ENCODE measurements at regions not wholly inside any gene's neighbourhood (a gene's known extent, or its start where the extent isn't known, plus 50 kb on each side); places are given as distances from the start of the nearest gene placed in this dataset.

DNA sequence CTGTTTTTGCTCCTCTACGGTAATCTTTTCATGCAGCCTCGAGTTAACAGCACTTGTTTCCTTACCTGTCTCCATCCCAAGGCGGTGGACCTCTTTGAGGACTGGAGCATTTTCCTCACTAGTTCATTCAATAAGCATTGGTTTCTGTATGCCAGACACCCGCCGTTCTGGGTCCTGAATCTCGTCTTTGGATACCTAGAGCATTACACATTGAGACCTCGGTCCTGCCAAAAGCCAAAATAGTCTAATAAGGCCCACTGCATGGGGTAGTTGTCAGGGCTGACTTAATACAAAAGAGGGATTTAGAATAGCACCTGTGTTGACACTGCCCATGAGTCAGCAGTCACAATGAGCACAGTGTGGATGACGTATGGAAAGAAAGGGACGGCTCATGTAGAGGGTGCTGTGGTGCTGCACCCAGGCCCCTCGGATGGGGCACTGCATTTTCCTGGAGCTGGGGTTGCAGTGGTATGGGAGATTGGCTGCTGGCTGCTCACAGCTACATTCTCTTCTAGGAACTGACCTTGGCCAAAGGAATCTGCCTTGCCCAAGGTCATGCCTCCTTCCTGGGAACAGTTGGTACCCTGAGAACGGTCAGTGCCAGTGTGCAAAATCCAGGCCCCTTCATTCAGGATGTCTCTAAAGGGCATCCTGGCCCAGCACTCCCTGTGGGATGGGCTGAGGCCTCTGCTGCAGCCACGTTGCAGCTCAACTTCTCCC lies 126.9 kb upstream of the NCK2 start:
- no peak for DNase-seq

DNA sequence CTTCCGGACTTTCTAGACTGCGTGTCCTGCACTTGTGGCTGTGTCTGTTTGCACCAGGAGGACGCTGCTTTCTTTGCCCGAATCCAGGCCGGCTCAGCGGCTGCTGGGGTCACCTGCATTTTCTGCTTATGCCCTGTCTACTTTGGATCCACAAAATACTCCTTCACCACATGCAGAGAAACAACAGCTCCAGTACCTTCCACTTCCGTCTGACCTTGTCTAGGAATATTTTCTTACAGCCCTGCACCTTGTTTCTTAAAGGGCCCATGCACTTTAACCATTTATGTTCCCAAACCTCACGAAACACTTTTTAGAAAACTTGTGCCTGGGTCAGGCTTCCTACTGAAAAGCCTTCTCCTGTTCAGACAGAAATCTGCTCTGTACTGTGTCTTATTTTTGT lies 129.4 kb upstream of the NCK2 start:
- no peak for DNase-seq

DNA sequence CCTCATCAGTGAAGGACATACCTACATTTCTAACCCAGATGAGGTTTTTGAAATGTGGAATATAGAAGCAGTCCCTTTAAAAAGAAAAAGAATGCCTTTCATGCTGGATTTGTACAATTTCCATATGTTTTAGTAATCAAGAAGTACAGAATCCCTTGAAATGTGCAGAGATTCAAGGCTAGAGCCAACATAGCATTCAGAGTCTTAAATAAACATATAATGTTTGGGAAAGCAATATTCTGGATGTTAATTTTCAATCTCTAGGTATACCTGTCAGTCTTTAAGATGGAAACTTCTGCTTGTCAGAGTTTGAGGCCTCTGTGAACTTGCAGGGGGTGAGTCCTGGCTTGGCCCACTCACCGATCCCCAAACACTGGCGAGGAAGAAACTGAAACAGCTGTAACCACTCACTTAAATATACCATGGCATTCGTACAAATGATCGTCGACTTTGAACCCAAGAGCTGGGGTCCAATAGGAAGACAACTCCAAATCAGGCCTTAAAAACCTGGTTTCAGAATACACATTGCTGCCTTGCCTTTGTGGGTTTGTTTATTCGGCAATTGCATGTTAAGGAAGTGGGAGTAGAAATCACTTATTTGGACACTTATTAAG lies 132.8 kb upstream of the NCK2 start:
- no peak for DNase-seq

DNA sequence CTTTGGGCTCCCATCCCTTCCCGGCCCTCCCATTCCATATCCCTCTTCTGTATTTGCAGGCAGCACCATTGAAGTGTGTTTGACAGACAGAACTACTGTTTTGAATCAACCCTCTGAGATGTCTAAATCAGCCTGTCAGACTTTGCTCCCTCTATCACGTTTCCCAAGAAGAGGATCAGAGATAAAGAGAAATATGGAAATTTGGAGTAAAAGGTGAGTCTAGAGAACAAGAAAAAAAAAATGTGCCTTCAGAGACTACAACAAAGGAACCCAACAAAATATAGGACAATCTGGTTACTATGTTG lies 133.4 kb upstream of the NCK2 start:
- DNase-seq = no peak

DNA sequence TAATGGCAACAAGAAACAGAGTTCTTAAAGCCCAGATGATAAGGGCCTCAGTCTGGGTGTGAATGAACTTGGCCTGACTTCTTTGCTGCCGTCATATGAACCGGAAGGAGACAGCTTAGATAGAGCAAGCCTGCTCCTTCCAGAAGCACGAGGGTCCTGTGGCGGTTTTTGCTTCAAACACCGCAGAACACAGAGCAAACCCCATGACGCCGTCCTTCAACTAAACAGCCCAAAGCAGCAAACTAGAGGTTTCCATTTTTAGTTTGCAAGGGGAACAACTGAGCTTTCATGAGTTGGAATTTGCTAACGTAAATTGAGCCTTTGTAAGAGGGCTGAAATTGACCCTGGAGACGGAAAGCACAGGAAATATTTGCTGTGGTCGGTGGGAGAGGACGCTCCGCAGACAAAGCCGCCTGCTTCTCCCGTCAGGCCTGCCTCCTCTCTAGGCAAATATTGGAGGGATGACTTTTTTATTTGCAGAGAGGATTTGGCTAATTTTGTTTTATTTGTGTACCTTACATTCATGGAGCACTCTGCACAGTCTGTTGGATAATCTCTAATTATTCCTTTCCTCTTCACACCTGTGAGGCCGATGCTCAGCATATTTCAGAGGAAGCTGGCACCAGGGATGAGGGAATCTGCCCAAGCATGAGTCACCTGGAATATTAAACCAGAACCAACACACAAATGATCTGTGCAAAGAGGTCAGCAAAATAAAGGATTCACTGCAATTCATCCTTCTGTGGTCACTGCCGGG lies 134.0 kb upstream of the NCK2 start:
- DNase-seq = no peak

DNA sequence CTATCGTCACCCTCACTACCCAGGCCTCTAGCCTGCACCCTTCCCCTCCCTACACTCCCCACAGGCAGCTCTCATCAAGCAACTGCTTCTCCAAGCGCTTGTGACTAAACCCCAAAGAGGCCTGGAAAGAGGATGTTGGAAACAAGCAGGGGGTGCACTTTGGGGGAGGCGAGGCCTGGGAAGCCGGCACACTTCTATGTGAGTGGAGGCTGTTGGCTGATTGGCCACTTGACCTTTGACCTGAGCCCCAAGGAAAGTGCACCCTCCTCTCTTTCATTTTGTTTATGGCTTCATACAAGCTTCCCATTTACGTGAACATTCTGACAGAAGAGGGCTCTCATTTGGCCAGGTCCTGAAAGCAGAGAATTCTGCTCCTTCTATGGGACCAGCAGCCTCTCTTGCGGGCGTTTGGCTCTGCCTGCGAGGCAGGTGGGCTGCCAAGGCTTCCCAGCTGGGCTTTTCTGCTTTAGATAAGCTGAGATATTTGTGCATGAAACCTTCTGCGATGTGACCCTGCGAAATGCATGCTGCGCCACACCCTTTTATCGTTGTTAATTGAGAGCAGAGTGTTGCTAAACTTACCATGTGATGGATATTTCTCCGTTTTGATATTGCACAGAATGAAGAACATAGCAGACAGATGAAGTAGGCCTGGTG lies 134.8 kb upstream of the NCK2 start:
- DNase-seq = no peak

DNA sequence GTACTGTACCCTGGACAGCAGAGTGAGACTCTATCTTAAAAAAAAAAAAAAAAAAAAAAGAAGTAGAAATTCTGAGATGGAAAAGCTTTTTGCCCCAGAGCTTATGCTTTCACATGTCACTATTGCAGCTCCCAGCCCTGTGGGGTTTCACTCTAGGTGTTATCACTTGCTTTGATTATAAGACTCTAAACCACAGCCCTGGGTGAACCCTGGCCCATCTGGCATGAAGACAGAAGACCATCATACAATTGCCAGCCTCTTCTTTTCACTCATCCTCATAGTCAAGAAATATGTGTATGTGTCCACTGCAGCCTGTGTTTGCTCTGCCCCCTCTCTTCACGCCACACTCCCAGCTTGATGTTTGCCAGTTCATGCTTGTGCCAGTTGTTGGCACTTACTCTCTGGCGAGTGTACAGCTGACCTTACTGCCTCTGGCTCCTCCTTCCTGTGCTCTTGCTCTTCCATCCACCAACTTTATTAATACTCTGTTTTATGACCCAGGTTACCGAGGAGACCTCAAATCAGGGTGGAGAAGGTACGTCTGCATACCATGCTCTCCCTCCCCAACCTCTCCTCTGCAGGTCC lies 136.7 kb upstream of the NCK2 start:
- DNase-seq = no peak

DNA sequence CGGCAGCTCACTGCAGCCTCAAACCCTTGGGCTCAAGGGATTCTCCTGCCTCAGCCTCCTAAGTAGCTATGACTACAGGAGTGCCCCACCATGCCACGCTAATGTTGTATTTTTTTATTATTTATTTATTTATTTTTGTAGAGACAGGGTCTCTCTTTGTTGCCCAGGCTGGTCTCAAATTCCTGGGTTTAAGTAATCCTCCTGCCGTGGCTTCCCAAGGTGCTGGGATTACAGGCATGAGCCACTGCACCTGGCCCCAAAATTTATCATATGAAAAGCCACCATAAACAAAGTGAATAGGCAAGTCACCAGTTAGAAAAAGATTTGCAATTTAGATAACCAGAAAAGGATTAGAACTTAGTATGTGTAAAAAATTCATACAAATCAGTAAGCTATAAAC lies 138.6 kb upstream of the NCK2 start:
- DNase-seq = no peak

DNA sequence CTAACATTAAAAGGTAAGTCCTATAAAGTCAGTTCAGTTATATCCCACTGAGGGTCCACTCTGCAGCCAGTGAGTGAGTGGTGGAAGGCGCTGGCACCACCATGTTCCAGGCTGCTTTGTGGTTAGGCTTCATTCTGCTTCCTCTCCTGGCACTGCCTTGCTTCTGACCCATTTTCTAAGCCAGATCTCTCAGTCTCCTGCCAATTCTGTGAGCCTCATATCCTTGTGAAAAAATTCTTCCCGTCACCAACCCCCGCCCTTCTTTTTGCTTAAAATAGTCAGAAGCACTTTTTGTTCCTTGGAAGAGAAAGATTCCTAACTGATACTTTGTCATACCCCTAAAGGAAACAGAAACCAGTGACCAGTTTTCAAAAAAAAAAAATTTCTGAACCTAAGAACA lies 139.8 kb upstream of the NCK2 start:
- no peak for DNase-seq

DNA sequence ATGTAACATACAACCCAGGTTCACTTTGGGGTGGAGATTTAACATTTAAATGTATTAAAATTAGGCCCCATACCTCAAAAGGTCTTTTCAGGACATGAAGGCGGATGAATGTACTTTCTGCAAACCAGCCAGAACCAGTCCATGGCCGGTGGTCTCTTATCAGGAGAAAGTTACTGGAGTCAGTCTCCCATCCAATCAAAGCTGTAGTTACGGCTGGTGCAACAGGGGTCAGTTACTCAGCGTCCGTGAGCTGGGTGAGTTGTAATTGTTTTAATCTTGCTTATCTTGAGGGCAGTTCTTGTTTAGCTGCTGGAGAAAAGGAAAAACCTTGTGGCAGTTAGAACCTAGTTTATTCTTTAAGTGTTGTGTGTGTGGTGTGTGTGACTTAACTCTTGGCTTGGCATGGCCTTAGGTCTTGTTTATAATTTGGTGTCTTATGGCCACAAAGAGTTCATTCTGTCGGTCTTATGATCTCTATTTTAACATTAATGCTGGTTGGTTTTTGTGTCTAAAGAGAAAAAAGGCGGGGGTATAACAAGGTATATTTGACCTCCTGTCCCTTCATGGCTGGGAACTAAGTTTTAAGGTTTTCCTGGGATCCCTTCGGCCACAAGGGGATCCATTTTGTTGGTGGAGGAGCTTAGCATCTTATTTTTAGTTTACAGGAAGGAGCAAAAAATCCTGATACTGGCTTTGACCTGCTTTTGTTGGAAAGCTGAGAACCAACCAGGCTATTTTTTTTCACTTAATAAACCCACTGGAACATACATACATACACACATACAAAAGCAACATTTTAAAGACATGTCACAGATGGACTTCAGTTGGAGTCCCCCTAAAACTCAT lies 143.5 kb upstream of the NCK2 start:
- no peak for DNase-seq

DNA sequence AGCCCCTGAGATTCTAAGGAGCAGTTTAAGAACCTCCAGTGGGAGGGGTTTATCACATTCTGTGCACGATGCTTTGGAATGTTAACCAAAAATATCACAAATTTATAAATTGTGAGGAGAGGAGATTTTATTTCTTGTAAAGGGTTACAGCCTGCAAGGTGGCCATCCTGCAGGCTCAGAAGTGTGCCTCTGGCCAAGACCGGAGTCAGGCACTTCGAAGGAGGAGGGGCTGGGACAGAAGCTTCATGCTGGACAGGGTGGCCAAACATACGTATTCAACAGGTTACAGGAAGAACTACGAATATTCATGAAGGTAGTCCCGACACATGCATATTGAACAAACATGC lies 144.1 kb upstream of the NCK2 start:
- no peak for DNase-seq

DNA sequence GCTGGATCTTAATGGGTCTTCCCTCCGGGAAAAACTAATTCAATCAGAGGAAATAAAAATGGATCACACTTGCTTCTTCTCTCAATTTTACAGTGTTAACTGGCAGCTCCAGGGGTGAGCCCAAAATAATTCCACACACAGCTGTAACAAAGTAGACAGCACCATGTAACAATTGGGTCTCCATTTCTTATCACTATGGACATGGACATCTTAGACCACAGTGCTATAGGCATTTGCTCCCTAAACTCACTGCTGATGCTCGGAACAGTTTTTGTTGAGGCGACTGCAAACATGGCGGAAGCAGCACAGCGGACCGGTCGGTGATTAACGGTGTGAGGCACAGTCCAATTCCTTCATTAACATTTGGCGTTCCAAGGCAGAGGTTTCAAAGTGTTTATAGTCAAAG lies 144.7 kb upstream of the NCK2 start:
- DNase-seq = no peak

DNA sequence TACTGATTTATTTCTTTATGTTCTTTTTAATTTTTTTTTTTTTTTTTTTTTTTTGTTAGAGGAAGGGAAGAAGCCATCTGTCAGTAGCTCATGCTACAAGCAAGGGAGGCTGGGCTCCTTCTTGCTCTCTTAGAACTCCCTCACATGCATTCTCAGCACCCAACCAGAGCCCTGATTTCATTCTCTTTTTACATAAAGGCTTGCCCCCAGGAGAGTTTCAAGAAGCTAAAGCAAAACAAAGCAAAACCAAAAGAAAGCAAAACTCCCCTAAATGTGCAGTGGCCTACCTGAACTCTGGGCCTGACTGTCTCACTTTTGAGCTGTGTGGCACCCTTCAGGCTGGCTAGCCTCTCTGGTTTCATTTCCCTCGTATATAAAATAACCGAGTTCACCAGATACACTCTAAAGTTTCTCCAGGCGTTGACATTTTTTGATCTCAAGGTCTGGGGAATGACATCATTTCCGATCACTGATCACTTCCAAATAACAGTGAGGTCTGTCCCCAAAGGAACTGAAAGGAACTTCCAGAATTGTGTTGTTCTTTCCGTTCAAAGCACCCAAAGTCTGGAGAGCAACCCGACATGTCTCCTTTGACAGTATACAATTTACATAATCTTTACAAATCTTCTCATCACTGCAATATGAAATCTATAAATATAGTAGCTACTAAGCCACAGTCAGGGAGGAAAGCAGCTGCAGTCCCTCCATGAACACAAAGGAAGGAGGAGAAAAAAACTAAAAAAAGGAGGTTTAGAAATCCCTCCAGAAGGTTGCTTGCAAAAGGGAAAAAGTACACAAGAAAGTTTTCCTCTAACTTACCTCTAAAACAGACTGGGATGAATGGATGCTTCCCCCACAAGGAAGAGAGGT lies 145.6 kb upstream of the NCK2 start:
- DNase-seq = no peak

DNA sequence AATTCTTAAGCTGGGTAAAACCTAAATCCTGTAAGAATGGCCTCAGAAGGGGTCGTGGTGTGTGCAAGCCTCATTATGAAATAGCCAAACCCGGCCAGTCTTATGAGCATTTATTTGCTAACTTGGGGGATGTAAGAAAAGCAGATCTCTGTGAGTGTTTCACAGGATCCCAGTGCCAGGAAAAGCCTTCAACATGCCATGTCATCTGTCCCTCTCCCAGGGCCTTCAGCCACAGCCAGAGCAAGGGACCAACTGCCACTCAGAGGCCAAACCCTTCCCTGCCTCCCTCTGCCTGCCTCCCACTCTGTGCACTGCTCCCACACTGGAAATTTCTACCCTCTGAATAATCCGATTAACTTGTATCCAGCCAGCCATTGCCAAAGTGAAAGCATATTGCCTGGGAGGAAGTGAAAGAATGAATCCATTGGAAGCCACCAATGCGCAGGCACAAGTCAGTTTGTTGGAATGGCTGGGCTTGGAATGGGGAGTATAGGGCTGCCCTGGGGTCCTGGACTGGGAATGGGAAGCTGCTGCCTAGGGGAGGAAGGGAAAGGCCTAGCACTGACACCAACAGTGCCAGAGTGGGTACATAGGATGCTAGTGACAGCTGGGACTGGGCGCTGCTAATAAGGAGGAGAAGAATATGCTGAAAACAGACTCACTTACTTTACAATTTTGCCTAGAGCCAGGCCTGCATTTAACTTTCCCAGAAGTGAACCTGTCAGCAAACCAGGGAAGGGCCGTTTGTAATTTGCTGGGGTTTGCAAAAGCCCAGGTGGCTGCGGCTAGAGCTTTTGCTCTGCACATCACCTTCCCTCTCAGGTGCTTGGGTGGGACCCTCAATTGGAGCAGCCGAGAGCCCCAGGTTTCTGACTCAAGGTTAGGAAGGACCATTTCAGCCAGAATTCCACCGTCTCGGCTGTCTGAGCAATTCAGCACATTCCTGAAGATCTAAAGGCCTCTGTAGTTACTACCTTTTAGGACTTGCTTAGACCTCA lies 146.6 kb upstream of the NCK2 start:
- no peak for DNase-seq

DNA sequence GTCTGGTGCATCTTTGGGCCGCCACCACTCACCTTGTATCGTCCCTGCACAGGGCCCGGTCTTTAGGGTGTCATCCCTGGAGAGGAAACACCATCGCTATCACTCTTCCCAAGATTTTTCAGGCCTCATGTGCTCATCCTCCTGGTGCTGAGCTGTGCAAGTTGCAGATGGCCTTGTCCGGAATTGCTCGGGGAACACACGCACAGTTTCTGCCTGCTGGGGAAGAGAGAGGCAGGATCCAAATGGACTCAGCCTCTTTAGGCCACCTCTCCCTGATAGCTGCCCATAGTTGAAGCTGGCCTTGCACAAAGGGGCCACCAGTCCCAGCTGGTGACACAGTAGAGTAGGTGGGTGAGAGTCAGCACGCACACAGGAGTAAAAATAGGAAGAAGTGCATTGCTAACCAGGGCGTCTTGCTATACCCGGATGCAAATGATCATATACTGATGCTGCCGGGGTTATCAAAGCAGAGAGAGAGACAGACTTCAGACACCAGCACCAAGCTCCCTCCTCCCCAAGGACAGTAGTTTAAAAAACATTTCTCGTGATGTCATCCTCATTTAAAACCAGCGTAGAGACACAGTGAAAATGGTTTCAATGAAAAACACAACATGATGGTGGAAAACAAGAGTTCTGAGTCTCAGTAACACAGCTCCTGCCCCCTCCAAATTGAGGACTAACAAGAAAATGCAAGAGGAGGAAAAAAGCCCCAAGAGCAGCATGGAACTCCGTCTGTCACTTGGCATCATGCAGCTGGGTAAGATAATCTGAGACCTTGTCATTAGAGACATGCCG lies 147.5 kb upstream of the NCK2 start:
- no peak for DNase-seq

DNA sequence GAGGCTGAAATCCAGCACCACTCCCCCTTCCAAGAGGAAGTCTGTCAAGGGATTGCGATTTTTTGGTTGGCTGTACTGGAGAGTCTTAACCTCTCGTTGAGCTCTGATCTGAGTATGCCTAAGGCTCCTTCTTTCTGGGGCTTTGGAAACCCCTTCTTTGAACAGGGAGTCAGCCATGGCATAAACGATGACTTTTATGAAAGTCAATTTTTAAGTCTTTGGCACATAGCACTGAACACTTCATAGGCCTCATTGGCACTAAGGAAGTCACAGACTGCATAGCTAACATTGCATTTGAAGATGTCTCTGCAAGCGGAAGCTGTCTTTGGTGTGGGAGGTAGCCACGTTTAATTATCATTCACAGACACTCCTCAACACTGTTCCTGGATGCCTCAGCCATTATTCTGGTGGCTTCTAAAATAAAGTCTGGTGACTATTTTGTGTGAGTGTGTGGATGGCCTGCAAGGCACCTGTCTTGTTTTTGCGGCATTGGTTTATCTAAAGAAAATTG lies 148.2 kb upstream of the NCK2 start:
- DNase-seq = no peak

DNA sequence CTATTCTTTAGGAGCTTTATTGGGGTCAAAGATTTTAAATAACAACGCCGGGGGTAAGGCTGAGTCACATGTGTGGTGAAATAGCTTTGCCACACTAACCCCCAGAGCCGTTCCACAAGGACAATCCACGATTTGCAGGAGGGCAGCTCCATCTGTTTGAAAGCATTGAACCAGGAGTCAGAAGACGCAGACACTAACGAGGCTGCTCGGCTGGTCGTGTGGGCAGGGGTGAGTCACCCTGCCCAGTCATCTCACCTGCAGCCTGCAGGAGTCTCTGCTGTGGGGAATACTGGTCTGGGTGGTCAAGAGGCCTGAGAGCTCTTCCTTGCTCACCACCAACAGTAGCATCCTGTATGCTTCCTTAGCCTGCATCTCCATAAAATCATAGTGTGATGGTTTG lies 149.2 kb upstream of the NCK2 start:
- DNase-seq = peak; percentile 11

DNA sequence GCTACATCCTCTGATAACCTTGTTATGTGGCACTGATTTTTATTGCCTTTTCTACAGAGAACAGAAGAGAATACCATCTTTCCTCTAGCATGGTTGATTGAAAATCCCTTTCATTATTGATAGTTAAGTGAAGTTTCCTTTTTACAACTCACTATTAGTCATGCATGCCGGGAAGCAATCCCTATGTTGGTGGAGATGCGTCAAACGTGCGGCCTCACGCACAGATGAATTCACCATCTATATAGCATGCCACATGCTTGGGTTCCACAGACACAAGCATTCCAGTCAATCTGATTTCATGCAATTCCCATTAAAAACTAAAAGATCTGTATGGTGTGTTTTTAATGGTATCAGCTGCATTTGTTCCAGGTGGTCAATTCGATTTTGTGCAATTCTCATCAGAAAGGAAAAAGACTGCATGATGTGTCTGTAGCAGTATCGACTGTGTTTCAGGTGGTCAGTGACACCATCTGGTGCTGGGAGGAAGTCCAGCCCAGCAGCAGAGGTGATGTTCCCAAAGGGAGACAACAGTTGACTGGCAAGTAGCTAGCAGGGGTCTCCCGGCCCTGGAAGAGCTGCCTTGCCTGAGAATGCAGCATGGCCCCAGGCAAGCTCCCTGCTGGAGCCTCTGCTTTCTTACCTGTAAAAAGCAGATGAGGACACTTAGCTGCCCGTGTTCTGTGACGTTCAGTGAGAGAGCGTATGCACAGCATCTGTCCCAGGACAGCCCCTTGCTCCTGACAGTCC lies 151.3 kb upstream of the NCK2 start:
- DNase-seq = no peak

DNA sequence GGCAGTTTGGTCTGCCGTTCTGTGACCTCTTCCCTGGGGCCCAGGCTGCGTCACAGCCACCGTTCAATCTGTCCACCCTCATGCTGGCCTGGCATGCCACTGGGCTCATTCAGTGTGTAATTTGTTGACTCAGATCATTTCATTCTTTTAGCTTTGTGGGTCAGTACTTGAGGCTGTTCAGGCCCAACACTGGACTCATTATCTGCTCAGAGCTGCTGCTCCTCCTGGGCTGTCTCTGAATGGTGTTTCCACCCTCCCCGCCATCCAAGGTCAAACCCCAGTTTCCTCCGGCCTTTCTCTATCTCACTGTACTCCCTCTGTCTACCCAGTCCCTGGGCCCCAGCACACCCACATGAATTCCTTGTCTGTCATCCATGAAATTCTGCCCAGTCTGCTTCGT lies 152.4 kb upstream of the NCK2 start:
- no peak for DNase-seq

All from activated naive CD4-positive, alpha-beta T cell treated with Interleukin-2 at 50 U/mL for 16 hours (primary cell).